Aorta (tissue), 5 donors: ENCODE measurements at regions not wholly inside any gene's neighbourhood (a gene's known extent, or its start where the extent isn't known, plus 50 kb on each side); places are given as distances from the start of the nearest gene placed in this dataset.

Experiments used
- ATAC-seq: fragments of 200-7000 bp; cut with Tn5 transposase; one replicate; pipeline ENCODE4 v1.9.1; 2022; ENCODE audit warnings: moderate library complexity; ENCODE audit not compliant: low FRiP score
- DNase-seq, 2 donors: peaks; one replicate each; pipeline ENCODE4 v3.0.0-alpha.2; 2020
- H3K27ac ChIP-seq, 2 donors: one replicate each; pipeline ENCODE4 v1.5.1; 2013; ENCODE audit warnings: low read length in 2 of 2, mild to moderate bottlenecking in 2 of 2, moderate library complexity in 2 of 2, control low read depth in 1 of 2, inconsistent platforms in 1 of 2, low read depth in 1 of 2
- H3K27me3 ChIP-seq, 2 donors: one replicate each; pipeline ENCODE4 v1.6.1; 2013; ENCODE audit warnings: control low read depth in 1 of 2, low read length in 1 of 2, mild to moderate bottlenecking in 1 of 2, moderate library complexity in 1 of 2; ENCODE audit not compliant: insufficient read depth in 2 of 2, control insufficient read depth in 1 of 2
- H3K36me3 ChIP-seq, 2 donors: one replicate each; pipeline ENCODE4 v1.6.1; 2013; ENCODE audit warnings: control low read depth in 1 of 2, low read length in 1 of 2, mild to moderate bottlenecking in 1 of 2; ENCODE audit not compliant: insufficient read depth in 2 of 2, control insufficient read depth in 1 of 2
- H3K4me1 ChIP-seq, 2 donors: one replicate each; pipeline ENCODE4 v1.6.1; 2013; ENCODE audit warnings: low read length in 2 of 2, control low read depth in 1 of 2, mild to moderate bottlenecking in 1 of 2, moderate library complexity in 1 of 2; ENCODE audit not compliant: insufficient read depth in 2 of 2, control insufficient read depth in 1 of 2
- H3K4me3 ChIP-seq, 2 donors: one replicate each; pipeline ENCODE4 v1.5.1; 2013; ENCODE audit warnings: low read length in 2 of 2, control low read depth in 1 of 2, mild to moderate bottlenecking in 1 of 2
- H3K9me3 ChIP-seq: one replicate; pipeline ENCODE4 v1.6.1; 2013; ENCODE audit warnings: mild to moderate bottlenecking, low read length; ENCODE audit not compliant: control insufficient read depth
- WGBS, 2 donors: extraction: QIAGEN DNeasy Blood & Tissue Kit; methylation state at CpG; one replicate each; pipeline ENCODE4 v1.1.7; 2013; 5-methylcytosine and 5-hydroxymethylcytosine counted together
- intact Hi-C, 2 donors: fragments of 100-400 bp; cut with DNase I; formaldehyde crosslinking; loops; one replicate each; pipeline versions ENCODE4 v1.14.2 to v1.15.0; 2022
- donor health status: healthy with polysubstance abuse.
- donor health status: Bipolar disorder and iron deficiency.
- donor health status: DM: no; HTN: no; CAD: no.
- donor health status: DM: no; HTN: no; CAD: no.
- donor health status: DM: yes; HTN: yes; CAD: no.

DNA sequence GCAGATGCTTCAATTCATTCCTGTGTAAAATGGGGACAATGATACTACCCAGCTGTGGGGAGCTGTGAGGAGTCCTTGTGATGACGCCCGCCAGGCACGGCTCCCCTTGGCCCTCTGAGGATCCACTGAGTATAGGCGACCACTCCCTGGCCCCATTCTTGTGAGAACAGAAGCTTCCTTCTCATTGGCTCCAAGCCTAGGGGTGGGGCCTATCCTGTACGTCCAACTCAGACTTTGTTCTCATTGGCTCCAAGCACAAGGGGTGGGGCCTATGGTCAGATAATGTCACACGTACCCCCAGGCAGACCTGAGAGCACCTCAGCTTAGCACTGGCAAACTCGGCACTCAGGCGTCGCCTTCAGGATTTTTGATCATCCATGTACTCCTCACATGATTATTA, 232.9 kb upstream of the MVB12B start:
- 73% methylated on average over 9 of the region's 9 CpGs for WGBS, 2 donors
- intact Hi-C loops, result no loop called here
- Histone ChIP-seq H3K27me3 (no peaks in the 10 kb centered on the region), H3K36me3 (no peaks in the 10 kb centered on the region), H3K9me3 (no peaks in the 10 kb centered on the region), H3K27ac (no peak overlapping the region), H3K4me3 (no peak overlapping the region), H3K4me1 (no peaks in the 10 kb centered on the region)
- ATAC-seq (no peak), DNase-seq (no peak)

GRCh38 chr9:126095546-126096190, 231.0 kb upstream of the MVB12B start:
- no peak overlapping the region for H3K27ac ChIP-seq
- no peak overlapping the region for H3K4me3 ChIP-seq
- no peaks in the 10 kb centered on the region for H3K27me3 ChIP-seq
- H3K36me3 ChIP-seq, result no peaks in the 10 kb centered on the region
- ATAC-seq (no peak), DNase-seq (no peak)
- 84 to 87% methylated on average over 16 of the region's 16 CpGs for WGBS, 2 donors
- peaks cover 2% of the 10 kb centered on the region for H3K9me3 ChIP-seq
- H3K4me1 ChIP-seq, result no peaks in the 10 kb centered on the region
- intact Hi-C loops, result no loop called here

DNA sequence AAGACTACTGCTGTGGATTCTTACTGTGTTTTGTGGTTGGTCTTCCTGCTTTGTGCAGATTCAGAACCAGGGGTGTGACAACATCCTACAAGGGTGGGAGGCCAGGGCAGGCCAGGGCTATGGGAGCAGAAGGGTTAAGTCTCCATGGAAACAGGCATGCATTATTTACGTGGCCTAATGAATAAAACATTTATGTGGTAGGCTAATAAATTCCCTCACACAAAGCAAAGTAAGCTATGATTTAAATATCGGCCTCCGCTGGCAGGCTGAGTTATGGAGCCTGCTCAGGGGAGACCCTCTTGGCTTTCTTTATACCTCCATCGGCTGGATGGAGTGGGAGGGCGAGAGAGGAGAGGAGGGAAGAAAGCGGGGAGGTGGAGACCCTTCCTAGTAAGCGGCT, 230.3 kb upstream of the MVB12B start:
- no peaks in the 10 kb centered on the region for H3K27me3 ChIP-seq
- 64 to 65% methylated on average over 7 of the region's 7 CpGs for WGBS, 2 donors
- intact Hi-C loops, result no loop called here
- ATAC-seq, result no peak
- no peak for DNase-seq
- peaks cover 2% of the 10 kb centered on the region for H3K9me3 ChIP-seq
- H3K4me3 ChIP-seq, result no peak overlapping the region
- no peaks in the 10 kb centered on the region for H3K36me3 ChIP-seq
- no peaks in the 10 kb centered on the region for H3K4me1 ChIP-seq
- no peak overlapping the region for H3K27ac ChIP-seq

DNA sequence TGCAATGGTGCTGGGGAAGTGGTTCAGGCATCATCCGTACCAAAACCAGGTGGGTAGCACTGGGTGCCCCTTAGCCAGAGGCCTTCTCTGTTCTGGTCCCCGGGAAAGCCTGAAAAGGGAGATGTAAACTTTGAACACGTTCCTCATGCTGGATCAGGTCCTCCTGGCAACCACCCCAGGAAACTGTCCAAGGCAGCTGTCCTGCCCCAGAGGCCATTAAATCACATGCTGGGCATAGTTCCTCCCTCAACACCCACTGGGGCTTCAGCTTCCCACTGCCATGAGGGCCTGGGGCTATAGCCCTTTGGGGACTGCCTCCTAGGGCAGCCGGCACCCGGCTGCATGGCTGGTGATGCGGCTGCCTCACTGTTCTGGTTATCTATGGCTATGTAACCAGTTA, 228.9 kb upstream of the MVB12B start:
- Histone ChIP-seq H3K27me3 (no peaks in the 10 kb centered on the region), H3K27ac (no peak overlapping the region), H3K4me3 (no peak overlapping the region), H3K36me3 (no peaks in the 10 kb centered on the region), H3K9me3 (peaks cover 2% of the 10 kb centered on the region), H3K4me1 (no peaks in the 10 kb centered on the region)
- 59 to 60% methylated on average over 6 of the region's 6 CpGs for WGBS, 2 donors
- DNase-seq (no peak), ATAC-seq (no peak)
- intact Hi-C loops, result no loop called here

- no peak overlapping the region for H3K4me3 ChIP-seq
- H3K36me3 ChIP-seq, result no peaks in the 10 kb centered on the region
- intact Hi-C loops, result no loop called here
- no peaks in the 10 kb centered on the region for H3K4me1 ChIP-seq
- DNase-seq (no peak), ATAC-seq (no peak)
- peaks cover 0 to 2% of the 10 kb centered on the region in 2 donors for H3K27me3 ChIP-seq
- no peak overlapping the region for H3K27ac ChIP-seq
- 94 to 95% methylated on average over 5 of the region's 5 CpGs for WGBS, 2 donors
- H3K9me3 ChIP-seq, result peaks cover 2% of the 10 kb centered on the region
Measured at GRCh38 chr9:126106404-126106803, 220.2 kb upstream of the MVB12B start.

GRCh38 chr9:126107693-126108092, 218.9 kb upstream of the MVB12B start:
- DNase-seq (no peak), ATAC-seq (no peak)
- Histone ChIP-seq H3K36me3 (no peaks in the 10 kb centered on the region), H3K27ac (no peak overlapping the region), H3K4me3 (no peak overlapping the region), H3K4me1 (no peaks in the 10 kb centered on the region), H3K27me3 (peaks cover 0 to 2% of the 10 kb centered on the region in 2 donors), H3K9me3 (peaks cover 2% of the 10 kb centered on the region)
- intact Hi-C loops, result no loop called here
- 95 to 96% methylated on average over 12 of the region's 12 CpGs for WGBS, 2 donors

- Histone ChIP-seq H3K4me1 (no peaks in the 10 kb centered on the region), H3K27me3 (peaks cover 0 to 3% of the 10 kb centered on the region in 2 donors), H3K27ac (no peak overlapping the region), H3K4me3 (no peak overlapping the region), H3K36me3 (no peaks in the 10 kb centered on the region), H3K9me3 (peaks cover 2% of the 10 kb centered on the region)
- ATAC-seq, result no peak
- intact Hi-C loops, result no loop called here
- 22 to 24% methylated on average over 11 of the region's 11 CpGs for WGBS, 2 donors
- no peak for DNase-seq
Measured at GRCh38 chr9:126108240-126108639, 218.4 kb upstream of the MVB12B start.

DNA sequence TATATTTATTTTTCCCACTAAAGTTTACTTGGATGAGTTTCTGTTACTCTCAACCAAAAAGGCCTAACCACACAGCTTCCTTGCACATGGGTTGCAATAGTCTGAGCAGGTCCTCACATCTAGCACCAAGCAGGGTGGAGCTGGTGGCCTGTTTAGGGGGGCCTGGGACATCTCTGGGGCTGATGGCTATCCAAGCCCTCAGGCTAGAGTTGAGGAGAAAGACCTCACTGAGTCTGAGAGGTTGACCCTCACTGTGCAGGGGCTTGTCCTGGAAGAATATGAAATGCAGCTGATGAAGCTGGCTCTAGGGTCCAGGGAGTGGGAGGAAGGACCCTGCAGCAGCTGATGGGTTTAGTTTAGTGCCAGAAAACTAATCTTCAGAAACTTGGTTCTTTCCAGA, 217.1 kb upstream of the MVB12B start:
- DNase-seq (no peak), ATAC-seq (no peak)
- H3K9me3 ChIP-seq, result peaks cover 2% of the 10 kb centered on the region
- no peaks in the 10 kb centered on the region for H3K4me1 ChIP-seq
- peaks cover 0 to 2% of the 10 kb centered on the region in 2 donors for H3K27me3 ChIP-seq
- H3K4me3 ChIP-seq, result no peak overlapping the region
- H3K27ac ChIP-seq, result no peak overlapping the region
- H3K36me3 ChIP-seq, result no peaks in the 10 kb centered on the region
- intact Hi-C loops, result no loop called here

DNA sequence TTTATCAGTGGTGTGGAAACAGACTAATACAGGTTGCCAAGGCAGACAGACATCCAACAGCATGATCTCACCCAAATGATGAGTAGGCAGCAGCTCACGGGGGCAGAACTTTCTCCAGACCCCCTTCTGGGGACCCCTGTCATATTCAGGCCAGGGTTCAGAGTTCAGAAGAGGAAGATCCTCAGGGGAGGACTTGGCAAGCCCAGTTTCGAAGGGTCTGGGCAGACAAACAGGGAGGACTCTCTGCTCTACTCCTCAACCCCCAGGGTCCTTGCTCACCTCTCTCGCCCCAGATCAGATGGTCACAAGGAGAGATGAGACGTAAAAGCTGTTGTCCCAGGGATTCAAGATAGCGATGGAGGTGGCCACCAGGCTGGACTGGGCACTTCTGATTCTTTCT, 215.1 kb upstream of the MVB12B start:
- ATAC-seq (no peak), DNase-seq (no peak)
- intact Hi-C loops, result no loop called here
- 81% methylated on average over 5 of the region's 5 CpGs for WGBS, 2 donors
- Histone ChIP-seq H3K9me3 (peaks cover 2% of the 10 kb centered on the region), H3K27me3 (peaks cover 0 to 2% of the 10 kb centered on the region in 2 donors), H3K4me3 (no peak overlapping the region), H3K4me1 (no peaks in the 10 kb centered on the region), H3K27ac (no peak overlapping the region), H3K36me3 (no peaks in the 10 kb centered on the region)
